SU-DHL-6 (cell line): ENCODE measurements at regions not wholly inside any gene's neighbourhood (a gene's known extent, or its start where the extent isn't known, plus 50 kb on each side); places are given as distances from the start of the nearest gene placed in this dataset.

ENCODE experiments used
- EZH2phosphoT487 ChIP-seq: fragments of 200-600 bp; sonication (generic), shearing (Covaris generic); conservative IDR thresholded peaks from 2 replicates; pipeline ENCODE4 v1.6.1; 2018; ENCODE audit warnings: mild to moderate bottlenecking, antibody characterized with exemption, low read length, moderate library complexity, mixed read lengths
- TF ChIP-seq, protein P1 (sequence below): fragments of 200-600 bp; sonication (generic); IDR thresholded peaks from one replicate; pipeline ENCODE4 v1.5.1; 2017; ENCODE audit warnings: antibody characterized with exemption, mild to moderate bottlenecking, low read length, moderate library complexity; ENCODE audit not compliant: insufficient read depth, poor library complexity, severe bottlenecking

DNA sequence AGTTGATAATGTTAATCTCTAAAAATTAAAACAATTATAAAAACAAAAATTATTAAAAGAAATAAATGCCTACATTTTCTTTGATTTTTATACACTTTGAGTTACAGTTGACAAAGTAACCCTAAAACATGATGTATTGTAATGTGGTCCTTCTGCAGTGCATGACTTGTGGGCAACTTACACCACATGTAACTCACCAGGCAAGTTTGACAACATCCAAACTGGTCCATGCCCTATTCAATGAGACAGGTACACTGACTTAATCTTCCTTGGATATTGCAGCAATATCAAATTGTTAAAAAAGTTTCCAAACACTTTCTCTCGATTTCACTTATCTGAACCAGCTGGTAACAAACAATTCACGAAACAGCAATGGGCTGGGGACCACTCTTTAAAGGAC lies 81.5 kb downstream of the FTHL17 start:
- TF ChIP-seq, protein P1, sequence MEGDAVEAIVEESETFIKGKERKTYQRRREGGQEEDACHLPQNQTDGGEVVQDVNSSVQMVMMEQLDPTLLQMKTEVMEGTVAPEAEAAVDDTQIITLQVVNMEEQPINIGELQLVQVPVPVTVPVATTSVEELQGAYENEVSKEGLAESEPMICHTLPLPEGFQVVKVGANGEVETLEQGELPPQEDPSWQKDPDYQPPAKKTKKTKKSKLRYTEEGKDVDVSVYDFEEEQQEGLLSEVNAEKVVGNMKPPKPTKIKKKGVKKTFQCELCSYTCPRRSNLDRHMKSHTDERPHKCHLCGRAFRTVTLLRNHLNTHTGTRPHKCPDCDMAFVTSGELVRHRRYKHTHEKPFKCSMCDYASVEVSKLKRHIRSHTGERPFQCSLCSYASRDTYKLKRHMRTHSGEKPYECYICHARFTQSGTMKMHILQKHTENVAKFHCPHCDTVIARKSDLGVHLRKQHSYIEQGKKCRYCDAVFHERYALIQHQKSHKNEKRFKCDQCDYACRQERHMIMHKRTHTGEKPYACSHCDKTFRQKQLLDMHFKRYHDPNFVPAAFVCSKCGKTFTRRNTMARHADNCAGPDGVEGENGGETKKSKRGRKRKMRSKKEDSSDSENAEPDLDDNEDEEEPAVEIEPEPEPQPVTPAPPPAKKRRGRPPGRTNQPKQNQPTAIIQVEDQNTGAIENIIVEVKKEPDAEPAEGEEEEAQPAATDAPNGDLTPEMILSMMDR: no peak
- no peak for TF ChIP-seq EZH2phosphoT487
